Fibroblast of lung (primary cell): ENCODE measurements at regions not wholly inside any gene's neighbourhood (a gene's known extent, or its start where the extent isn't known, plus 50 kb on each side); places are given as distances from the start of the nearest gene placed in this dataset.

Experiments
- DNase-seq, 2 donors: peaks; one replicate each; pipeline versions ENCODE4 v3.0.0 to v3.0.0-alpha.2; 2010; ENCODE audit warnings: low read depth in 2 of 2
- H2AFZ ChIP-seq: 2 replicates; pipeline ENCODE4 v1.5.1; 2012; ENCODE audit warnings: low read length, control low read depth, inconsistent platforms
- H3K27ac ChIP-seq: 2 replicates; pipeline ENCODE4 v1.5.1; 2011; ENCODE audit warnings: low read length, control low read depth; ENCODE audit not compliant: insufficient read depth
- H3K27me3 ChIP-seq: 2 replicates; pipeline ENCODE4 v1.5.1; 2011; ENCODE audit warnings: mild to moderate bottlenecking, low read length; ENCODE audit not compliant: control insufficient read depth, insufficient read depth
- H3K36me3 ChIP-seq: 2 replicates; pipeline ENCODE4 v1.5.1; 2011; ENCODE audit warnings: low read length; ENCODE audit not compliant: control insufficient read depth, insufficient read depth
- H3K4me1 ChIP-seq: 2 replicates; pipeline ENCODE4 v1.5.1; 2011; ENCODE audit warnings: low read length; ENCODE audit not compliant: control insufficient read depth, insufficient read depth; ENCODE audit errors: extremely low read depth
- H3K4me2 ChIP-seq: 2 replicates; pipeline ENCODE4 v1.5.1; 2011; ENCODE audit warnings: low read length, control low read depth; ENCODE audit not compliant: insufficient read depth; ENCODE audit errors: extremely low read depth
- H3K4me3 ChIP-seq, 4 experiments: fragments of 200-600 bp in 1 of 4; sonication (generic) in 1 of 4; replicated peaks in 1 of 4; 2 replicates each; pipeline ENCODE4 v1.5.1; 2011 to 2016; ENCODE audit warnings: low read length in 4 of 4, low read depth in 3 of 4, mild to moderate bottlenecking in 3 of 4, control low read depth in 2 of 4, inconsistent platforms in 1 of 4, mixed read lengths in 1 of 4; ENCODE audit not compliant: insufficient read depth in 1 of 4; ENCODE audit errors: control extremely low read depth in 1 of 4
- H3K79me2 ChIP-seq: 2 replicates; pipeline ENCODE4 v1.5.1; 2012; ENCODE audit warnings: mild to moderate bottlenecking, low read length, inconsistent platforms; ENCODE audit not compliant: control insufficient read depth, insufficient read depth
- H3K9ac ChIP-seq: 2 replicates; pipeline ENCODE4 v1.5.1; 2011; ENCODE audit warnings: mild to moderate bottlenecking, low read length, control low read depth; ENCODE audit not compliant: insufficient read depth
- H3K9me3 ChIP-seq: 2 replicates; pipeline ENCODE4 v1.5.1; 2012; ENCODE audit warnings: low read depth, low read length; ENCODE audit not compliant: control insufficient read depth, insufficient read depth
- H4K20me1 ChIP-seq: 2 replicates; pipeline ENCODE4 v1.5.1; 2011; ENCODE audit warnings: low read length; ENCODE audit not compliant: control insufficient read depth, insufficient read depth; ENCODE audit errors: extremely low read depth
- CTCF ChIP-seq, 2 donors: IDR thresholded peaks in 1 of 2; conservative IDR thresholded peaks in 1 of 2; 1 replicate in 1 of 2; 2 replicates in 1 of 2; pipeline ENCODE4 v1.5.1; 2011 to 2012; ENCODE audit warnings: low read length in 2 of 2, control low read depth in 1 of 2, inconsistent platforms in 1 of 2, low read depth in 1 of 2, mild to moderate bottlenecking in 1 of 2
- EZH2 ChIP-seq: IDR thresholded peaks from 2 replicates; pipeline ENCODE4 v1.5.1; 2012; ENCODE audit warnings: low read length, control low read depth, mild to moderate bottlenecking; ENCODE audit errors: missing control alignments

DNA sequence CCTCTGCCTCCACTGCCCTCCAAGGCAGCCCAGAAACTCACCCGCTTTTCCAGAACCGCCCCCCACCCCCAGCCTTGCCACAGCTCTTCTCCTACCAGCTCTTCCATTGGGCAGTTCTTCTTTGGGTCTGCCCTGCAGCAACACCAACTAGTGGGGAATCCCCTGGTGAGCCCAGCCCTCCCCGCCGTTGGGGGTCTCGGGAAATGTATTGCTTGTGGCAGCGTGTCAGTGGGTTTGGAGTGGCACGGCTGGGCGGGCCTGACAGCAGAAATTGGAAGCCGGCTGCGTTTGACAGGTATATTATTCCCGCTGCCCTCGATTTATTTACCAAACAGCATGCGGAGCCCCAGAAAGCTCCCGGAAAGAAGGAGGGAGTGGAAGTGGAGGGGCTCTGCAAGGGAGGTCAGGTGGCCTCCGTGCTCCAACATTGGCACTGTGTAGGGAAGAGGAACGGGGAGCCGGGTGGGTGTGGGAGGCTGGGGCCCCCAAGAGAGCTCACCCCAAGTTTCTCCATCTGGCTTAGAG lies 65.2 kb upstream of the NECTIN1 start:
- Histone ChIP-seq H2AFZ (no peak overlapping the region), H3K79me2 (no peaks in the 10 kb centered on the region)
- DNase-seq: no peak

DNA sequence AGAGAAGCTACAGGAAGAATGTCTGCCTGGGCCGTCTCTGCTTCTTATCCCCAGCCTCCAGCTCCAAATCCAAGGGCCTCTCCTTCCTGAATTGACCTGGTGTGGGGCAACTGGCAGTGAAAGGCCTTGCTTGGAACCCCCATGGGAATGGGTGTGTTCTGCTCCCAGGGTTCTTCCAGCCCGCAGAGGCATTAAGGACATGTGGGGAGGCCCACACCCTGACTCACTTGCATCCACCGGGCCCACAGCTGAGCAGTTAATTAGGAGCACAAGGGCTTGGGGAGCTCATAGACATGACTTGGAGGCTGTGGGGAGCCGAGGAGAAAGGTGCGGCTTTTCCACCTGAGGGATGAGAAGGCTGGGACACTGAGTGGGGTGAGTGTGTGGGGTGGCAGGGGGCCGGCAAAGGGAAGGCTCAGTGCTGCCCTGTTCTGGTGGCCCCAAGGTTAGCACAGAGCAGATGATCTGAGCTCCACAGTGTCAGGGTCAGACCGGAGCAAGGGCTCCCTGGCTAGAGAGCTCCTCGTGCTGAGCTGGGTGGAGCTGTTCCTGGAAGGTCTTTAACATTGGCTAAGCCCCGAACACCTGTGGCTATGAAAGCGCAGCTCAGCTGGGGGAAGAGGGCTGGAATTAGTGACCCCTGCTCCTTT lies 64.5 kb upstream of the NECTIN1 start:
- no peak overlapping the region for H2AFZ ChIP-seq
- no peak overlapping the region for H3K27ac ChIP-seq
- TF ChIP-seq EZH2 (no peak), CTCF (conservative IDR thresholded peaks at IDR 0.05 in 1 of 2, IDR thresholded peaks at IDR 0.05 in 1 of 2; ENCODE audit: low read depth in 1 of 2, low read length in 2 of 2) (no peak)
- H3K36me3 ChIP-seq: no peaks in the 10 kb centered on the region
- H3K27me3 ChIP-seq: peaks cover 4% of the 10 kb centered on the region
- no peaks in the 10 kb centered on the region for H3K9me3 ChIP-seq
- H3K4me1 ChIP-seq: no peaks in the 10 kb centered on the region
- H4K20me1 ChIP-seq: no peaks in the 10 kb centered on the region
- H3K9ac ChIP-seq: no peak overlapping the region
- no peak overlapping the region for H3K4me3 ChIP-seq
- no peak overlapping the region for H3K4me2 ChIP-seq
- peak in 1 of 2 donors; percentile 69 for DNase-seq
- no peaks in the 10 kb centered on the region for H3K79me2 ChIP-seq

More for the DNA sequence above, 65.2 kb upstream of the NECTIN1 start:
- TF ChIP-seq EZH2 (no peak), CTCF (conservative IDR thresholded peaks at IDR 0.05 in 1 of 2, IDR thresholded peaks at IDR 0.05 in 1 of 2; ENCODE audit: low read depth in 1 of 2, low read length in 2 of 2) (no peak)
- Histone ChIP-seq H4K20me1 (no peaks in the 10 kb centered on the region), H3K4me3 (no peak overlapping the region), H3K27ac (no peak overlapping the region), H3K9me3 (no peaks in the 10 kb centered on the region), H3K9ac (no peak overlapping the region), H3K4me1 (no peaks in the 10 kb centered on the region), H3K27me3 (peaks cover 4% of the 10 kb centered on the region), H3K36me3 (no peaks in the 10 kb centered on the region), H3K4me2 (no peak overlapping the region)

DNA sequence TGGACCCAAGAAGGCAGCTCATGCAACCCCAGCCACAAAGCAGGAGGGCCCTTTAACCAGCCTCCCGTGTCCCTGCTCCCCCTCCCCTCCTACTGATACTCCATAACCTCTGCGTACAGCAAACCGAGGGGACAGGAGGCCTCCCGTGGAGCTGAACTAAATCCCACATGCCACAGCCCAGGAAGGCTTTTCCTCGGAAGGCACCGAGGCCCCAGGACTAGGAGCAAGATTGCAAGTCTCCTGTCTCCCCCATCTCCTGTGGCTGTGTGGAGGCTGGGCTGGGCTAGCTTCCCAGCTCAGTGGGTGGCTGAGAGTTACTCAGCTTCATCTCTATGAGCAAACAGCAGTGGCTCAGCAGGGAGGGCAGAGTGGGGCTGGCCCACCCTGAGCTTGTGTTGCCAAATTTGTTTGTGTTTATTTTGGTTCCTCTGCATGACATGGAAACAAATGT lies 62.7 kb upstream of the NECTIN1 start:
- H3K4me3 ChIP-seq: no peak overlapping the region

More for the DNA sequence above, 62.7 kb upstream of the NECTIN1 start:
- H3K9ac ChIP-seq: no peak overlapping the region
- H3K27me3 ChIP-seq: peaks cover 4% of the 10 kb centered on the region
- no peaks in the 10 kb centered on the region for H3K4me1 ChIP-seq
- H3K27ac ChIP-seq: no peak overlapping the region
- H3K36me3 ChIP-seq: no peaks in the 10 kb centered on the region
- no peaks in the 10 kb centered on the region for H3K79me2 ChIP-seq
- TF ChIP-seq CTCF (conservative IDR thresholded peaks at IDR 0.05 in 1 of 2, IDR thresholded peaks at IDR 0.05 in 1 of 2; ENCODE audit: low read depth in 1 of 2, low read length in 2 of 2) (no peak), EZH2 (no peak)
- H3K4me2 ChIP-seq: no peak overlapping the region
- peak in 1 of 2 donors; percentile 82 for DNase-seq
- H4K20me1 ChIP-seq: no peaks in the 10 kb centered on the region
- H3K9me3 ChIP-seq: no peaks in the 10 kb centered on the region
- no peak overlapping the region for H2AFZ ChIP-seq
